Fibroblast of lung (primary cell): ENCODE measurements at regions not wholly inside any gene's neighbourhood (a gene's known extent, or its start where the extent isn't known, plus 50 kb on each side); places are given as distances from the start of the nearest gene placed in this dataset.
"Not testable (repeated sequence)": the region's sequence is repeated elsewhere in the genome, so short reads cannot be mapped to it uniquely, and the experiment has no call there.

Source experiments
- DNase-seq, 2 donors: peaks; one replicate each; pipeline versions ENCODE4 v3.0.0 to v3.0.0-alpha.2; 2010; ENCODE audit warnings: low read depth in 2 of 2
- H2AFZ ChIP-seq: 2 replicates; pipeline ENCODE4 v1.5.1; 2012; ENCODE audit warnings: low read length, control low read depth, inconsistent platforms
- H3K27ac ChIP-seq: 2 replicates; pipeline ENCODE4 v1.5.1; 2011; ENCODE audit warnings: low read length, control low read depth; ENCODE audit not compliant: insufficient read depth
- H3K27me3 ChIP-seq: 2 replicates; pipeline ENCODE4 v1.5.1; 2011; ENCODE audit warnings: mild to moderate bottlenecking, low read length; ENCODE audit not compliant: control insufficient read depth, insufficient read depth
- H3K36me3 ChIP-seq: 2 replicates; pipeline ENCODE4 v1.5.1; 2011; ENCODE audit warnings: low read length; ENCODE audit not compliant: control insufficient read depth, insufficient read depth
- H3K4me1 ChIP-seq: 2 replicates; pipeline ENCODE4 v1.5.1; 2011; ENCODE audit warnings: low read length; ENCODE audit not compliant: control insufficient read depth, insufficient read depth; ENCODE audit errors: extremely low read depth
- H3K4me2 ChIP-seq: 2 replicates; pipeline ENCODE4 v1.5.1; 2011; ENCODE audit warnings: low read length, control low read depth; ENCODE audit not compliant: insufficient read depth; ENCODE audit errors: extremely low read depth
- H3K4me3 ChIP-seq, 4 experiments: fragments of 200-600 bp in 1 of 4; sonication (generic) in 1 of 4; replicated peaks in 1 of 4; 2 replicates each; pipeline ENCODE4 v1.5.1; 2011 to 2016; ENCODE audit warnings: low read length in 4 of 4, low read depth in 3 of 4, mild to moderate bottlenecking in 3 of 4, control low read depth in 2 of 4, inconsistent platforms in 1 of 4, mixed read lengths in 1 of 4; ENCODE audit not compliant: insufficient read depth in 1 of 4; ENCODE audit errors: control extremely low read depth in 1 of 4
- H3K79me2 ChIP-seq: 2 replicates; pipeline ENCODE4 v1.5.1; 2012; ENCODE audit warnings: mild to moderate bottlenecking, low read length, inconsistent platforms; ENCODE audit not compliant: control insufficient read depth, insufficient read depth
- H3K9ac ChIP-seq: 2 replicates; pipeline ENCODE4 v1.5.1; 2011; ENCODE audit warnings: mild to moderate bottlenecking, low read length, control low read depth; ENCODE audit not compliant: insufficient read depth
- H3K9me3 ChIP-seq: 2 replicates; pipeline ENCODE4 v1.5.1; 2012; ENCODE audit warnings: low read depth, low read length; ENCODE audit not compliant: control insufficient read depth, insufficient read depth
- H4K20me1 ChIP-seq: 2 replicates; pipeline ENCODE4 v1.5.1; 2011; ENCODE audit warnings: low read length; ENCODE audit not compliant: control insufficient read depth, insufficient read depth; ENCODE audit errors: extremely low read depth
- CTCF ChIP-seq, 2 donors: IDR thresholded peaks in 1 of 2; conservative IDR thresholded peaks in 1 of 2; 1 replicate in 1 of 2; 2 replicates in 1 of 2; pipeline ENCODE4 v1.5.1; 2011 to 2012; ENCODE audit warnings: low read length in 2 of 2, control low read depth in 1 of 2, inconsistent platforms in 1 of 2, low read depth in 1 of 2, mild to moderate bottlenecking in 1 of 2
- EZH2 ChIP-seq: IDR thresholded peaks from 2 replicates; pipeline ENCODE4 v1.5.1; 2012; ENCODE audit warnings: low read length, control low read depth, mild to moderate bottlenecking; ENCODE audit errors: missing control alignments

- Histone ChIP-seq H3K27ac (no peak overlapping the region), H2AFZ (no peak overlapping the region), H3K4me2 (no peak overlapping the region), H3K27me3 (no peaks in the 10 kb centered on the region), H4K20me1 (no peaks in the 10 kb centered on the region), H3K4me1 (no peaks in the 10 kb centered on the region), H3K79me2 (no peaks in the 10 kb centered on the region), H3K4me3 (no peak overlapping the region), H3K9ac (no peak overlapping the region), H3K9me3 (no peaks in the 10 kb centered on the region), H3K36me3 (no peaks in the 10 kb centered on the region)
- TF ChIP-seq EZH2: no peak
- TF ChIP-seq CTCF (conservative IDR thresholded peaks at IDR 0.05 in 1 of 2, IDR thresholded peaks at IDR 0.05 in 1 of 2; ENCODE audit: low read depth in 1 of 2, low read length in 2 of 2): no peak
- no peak for DNase-seq
Observed at GRCh38 chr6:85291326-85291725, 158.6 kb upstream of the NT5E start.

GRCh38 chr6:85287654-85288053 lies 162.2 kb upstream of the NT5E start:
- Histone ChIP-seq H3K9me3 (no peaks in the 10 kb centered on the region), H3K4me1 (no peaks in the 10 kb centered on the region), H3K27me3 (no peaks in the 10 kb centered on the region), H3K27ac (no peak overlapping the region), H3K4me2 (no peak overlapping the region), H2AFZ (no peak overlapping the region), H3K36me3 (no peaks in the 10 kb centered on the region), H4K20me1 (no peaks in the 10 kb centered on the region), H3K9ac (no peak overlapping the region), H3K79me2 (no peaks in the 10 kb centered on the region), H3K4me3 (no peak overlapping the region)
- DNase-seq: no peak
- TF ChIP-seq CTCF (conservative IDR thresholded peaks at IDR 0.05 in 1 of 2, IDR thresholded peaks at IDR 0.05 in 1 of 2; ENCODE audit: low read depth in 1 of 2, low read length in 2 of 2) (no peak), EZH2 (no peak)

- Histone ChIP-seq H3K36me3 (no peaks in the 10 kb centered on the region), H3K79me2 (no peaks in the 10 kb centered on the region), H3K27me3 (no peaks in the 10 kb centered on the region), H2AFZ (no peak overlapping the region), H3K9me3 (no peaks in the 10 kb centered on the region), H3K27ac (no peak overlapping the region), H3K9ac (no peak overlapping the region), H3K4me1 (no peaks in the 10 kb centered on the region), H3K4me3 (no peak overlapping the region), H4K20me1 (no peaks in the 10 kb centered on the region), H3K4me2 (no peak overlapping the region)
- TF ChIP-seq CTCF (conservative IDR thresholded peaks at IDR 0.05 in 1 of 2, IDR thresholded peaks at IDR 0.05 in 1 of 2; ENCODE audit: low read depth in 1 of 2, low read length in 2 of 2): no peak
- no peak for TF ChIP-seq EZH2
- no peak for DNase-seq
Observed at GRCh38 chr6:85287158-85287557, 162.7 kb upstream of the NT5E start.

GRCh38 chr6:85286507-85286906 lies 163.4 kb upstream of the NT5E start:
- H3K4me1 ChIP-seq, H3K9ac ChIP-seq, H3K4me2 ChIP-seq, H3K4me3 ChIP-seq, H3K36me3 ChIP-seq, H3K27ac ChIP-seq, H4K20me1 ChIP-seq, H3K27me3 ChIP-seq, DNase-seq, H3K9me3 ChIP-seq, H3K79me2 ChIP-seq, H2AFZ ChIP-seq: not testable (repeated sequence)
